Activated naive CD8-positive, alpha-beta T cell treated with anti-CD3 and anti-CD28 coated beads, Interleukin-2, amount 10 ng/mL, durations not matched to agents 7 days and 5 days (primary cell): ENCODE measurements at regions not wholly inside any gene's neighbourhood (a gene's known extent, or its start where the extent isn't known, plus 50 kb on each side); places are given as distances from the start of the nearest gene placed in this dataset.
"Not testable (repeated sequence)": the region's sequence is repeated elsewhere in the genome, so short reads cannot be mapped to it uniquely, and the experiment has no call there.

Source experiments
- ATAC-seq: fragments of 150-1000 bp; cut with Tn5 transposase; one replicate; pipeline ENCODE4 v1.10.0; 2021; ENCODE audit warnings: low read depth, moderate library complexity
- POLR2A ChIA-PET: fragments of 350-600 bp; sonication (Branson Sonifier 250); formaldehyde crosslinking; loops from one replicate; lab custom pipeline; 2021; ENCODE audit warnings: antibody characterized with exemption; lab: Charles Lee
- DNase-seq: peaks from one replicate; pipeline ENCODE4 v3.0.0; 2021
- H3K27ac Mint-ChIP-seq: one replicate; pipeline ENCODE4 v1.8.0; 2022; ENCODE audit warnings: mild to moderate bottlenecking, mixed read lengths
- H3K27me3 Mint-ChIP-seq: one replicate; pipeline ENCODE4 v1.8.0; 2022; ENCODE audit warnings: mild to moderate bottlenecking, moderate library complexity, mixed read lengths
- H3K36me3 Mint-ChIP-seq: one replicate; pipeline ENCODE4 v1.8.0; 2021; ENCODE audit warnings: mild to moderate bottlenecking, mixed read lengths
- H3K4me1 Mint-ChIP-seq: one replicate; pipeline ENCODE4 v1.8.0; 2021; ENCODE audit warnings: mixed read lengths
- H3K4me3 Mint-ChIP-seq: one replicate; pipeline ENCODE4 v1.8.0; 2022; ENCODE audit warnings: mild to moderate bottlenecking, moderate library complexity, mixed read lengths
- H3K9me3 Mint-ChIP-seq: one replicate; pipeline ENCODE4 v1.8.0; 2021; ENCODE audit warnings: mixed read lengths

- no peaks in the 10 kb centered on the region for H3K27me3 Mint-ChIP-seq
- peaks cover 3% of the 10 kb centered on the region for H3K9me3 Mint-ChIP-seq
- no peak overlapping the region for H3K27ac Mint-ChIP-seq
- no peaks in the 10 kb centered on the region for H3K4me1 Mint-ChIP-seq
- ATAC-seq = no peak
- no peaks in the 10 kb centered on the region for H3K36me3 Mint-ChIP-seq
- POLR2A ChIA-PET = no interaction called here
- no peak overlapping the region for H3K4me3 Mint-ChIP-seq
- no peak for DNase-seq
These were observed 950.6 kb upstream of the NUDT12 start for GRCh38 chr5:104513121-104513602.

- H3K4me1 Mint-ChIP-seq = no peaks in the 10 kb centered on the region
- ATAC-seq = no peak
- POLR2A ChIA-PET = no interaction called here
- no peaks in the 10 kb centered on the region for H3K36me3 Mint-ChIP-seq
- H3K27me3 Mint-ChIP-seq = no peaks in the 10 kb centered on the region
- no peak overlapping the region for H3K4me3 Mint-ChIP-seq
- peaks cover 3% of the 10 kb centered on the region for H3K9me3 Mint-ChIP-seq
- no peak for DNase-seq
- no peak overlapping the region for H3K27ac Mint-ChIP-seq
These were observed 949.7 kb upstream of the NUDT12 start for GRCh38 chr5:104512063-104512825.

GRCh38 chr5:104498281-104498680, 935.7 kb upstream of the NUDT12 start:
- H3K9me3 Mint-ChIP-seq = no peaks in the 10 kb centered on the region
- no peaks in the 10 kb centered on the region for H3K36me3 Mint-ChIP-seq
- no peaks in the 10 kb centered on the region for H3K27me3 Mint-ChIP-seq
- ATAC-seq (no peak), DNase-seq (no peak)
- H3K4me1 Mint-ChIP-seq = no peaks in the 10 kb centered on the region
- H3K4me3 Mint-ChIP-seq = no peak overlapping the region
- no peak overlapping the region for H3K27ac Mint-ChIP-seq
- POLR2A ChIA-PET = no interaction called here

GRCh38 chr5:104494083-104494482, 931.5 kb upstream of the NUDT12 start:
- Mint-ChIP-seq H3K4me3 (no peak overlapping the region), H3K4me1 (no peaks in the 10 kb centered on the region), H3K27ac (no peak overlapping the region), H3K9me3 (peaks cover 4% of the 10 kb centered on the region), H3K27me3 (no peaks in the 10 kb centered on the region), H3K36me3 (no peaks in the 10 kb centered on the region)
- ATAC-seq (no peak), DNase-seq (no peak)
- POLR2A ChIA-PET = no interaction called here

- ATAC-seq (no peak), DNase-seq (no peak)
- H3K27ac Mint-ChIP-seq = no peak overlapping the region
- no peak overlapping the region for H3K4me3 Mint-ChIP-seq
- no peaks in the 10 kb centered on the region for H3K36me3 Mint-ChIP-seq
- POLR2A ChIA-PET = interaction anchor here (0.5 kb wide), 1 partner anchor 60 kb away, joined by 3 read pairs; no protein-coding TSS in a partner anchor
- no peaks in the 10 kb centered on the region for H3K27me3 Mint-ChIP-seq
- H3K4me1 Mint-ChIP-seq = no peaks in the 10 kb centered on the region
- H3K9me3 Mint-ChIP-seq = peaks cover 6% of the 10 kb centered on the region
These were observed 910.2 kb upstream of the NUDT12 start for GRCh38 chr5:104472811-104473210.

- H3K36me3 Mint-ChIP-seq = no peaks in the 10 kb centered on the region
- H3K4me3 Mint-ChIP-seq = no peak overlapping the region
- POLR2A ChIA-PET = no interaction called here
- no peaks in the 10 kb centered on the region for H3K27me3 Mint-ChIP-seq
- no peak overlapping the region for H3K27ac Mint-ChIP-seq
- peaks cover 2% of the 10 kb centered on the region for H3K9me3 Mint-ChIP-seq
- ATAC-seq (no peak), DNase-seq (no peak)
- no peaks in the 10 kb centered on the region for H3K4me1 Mint-ChIP-seq
These were observed 893.5 kb upstream of the NUDT12 start for GRCh38 chr5:104456122-104456521.

GRCh38 chr5:104452550-104452949, 890.0 kb upstream of the NUDT12 start:
- no peak overlapping the region for H3K4me3 Mint-ChIP-seq
- H3K9me3 Mint-ChIP-seq = peaks cover 2% of the 10 kb centered on the region
- H3K27ac Mint-ChIP-seq = no peak overlapping the region

GRCh38 chr5:104451911-104452310, 889.3 kb upstream of the NUDT12 start:
- H3K4me3 Mint-ChIP-seq, H3K9me3 Mint-ChIP-seq, DNase-seq, H3K4me1 Mint-ChIP-seq, H3K36me3 Mint-ChIP-seq, H3K27ac Mint-ChIP-seq, H3K27me3 Mint-ChIP-seq, POLR2A ChIA-PET, ATAC-seq: not testable (repeated sequence)

More at GRCh38 chr5:104452550-104452949, 890.0 kb upstream of the NUDT12 start:
- DNase-seq (no peak), ATAC-seq (no peak)
- POLR2A ChIA-PET = no interaction called here
- Mint-ChIP-seq H3K4me1 (no peaks in the 10 kb centered on the region), H3K27me3 (no peaks in the 10 kb centered on the region), H3K36me3 (no peaks in the 10 kb centered on the region)

- POLR2A ChIA-PET = no interaction called here
- no peak for ATAC-seq
These were observed 882.1 kb upstream of the NUDT12 start for GRCh38 chr5:104444656-104445055.

GRCh38 chr5:104443706-104444105, 881.1 kb upstream of the NUDT12 start:
- H3K4me1 Mint-ChIP-seq = no peaks in the 10 kb centered on the region
- POLR2A ChIA-PET = no interaction called here
- no peak overlapping the region for H3K27ac Mint-ChIP-seq
- no peaks in the 10 kb centered on the region for H3K36me3 Mint-ChIP-seq
- no peak overlapping the region for H3K4me3 Mint-ChIP-seq
- ATAC-seq = no peak
- no peaks in the 10 kb centered on the region for H3K27me3 Mint-ChIP-seq
- no peak for DNase-seq
- H3K9me3 Mint-ChIP-seq = peaks cover 3% of the 10 kb centered on the region

More at GRCh38 chr5:104444656-104445055, 882.1 kb upstream of the NUDT12 start:
- Mint-ChIP-seq H3K27me3 (no peaks in the 10 kb centered on the region), H3K4me3 (no peak overlapping the region), H3K4me1 (no peaks in the 10 kb centered on the region), H3K36me3 (no peaks in the 10 kb centered on the region), H3K9me3 (peaks cover 4% of the 10 kb centered on the region), H3K27ac (no peak overlapping the region)
- DNase-seq = no peak

GRCh38 chr5:104431981-104432380, 869.4 kb upstream of the NUDT12 start:
- Mint-ChIP-seq H3K27ac (no peak overlapping the region), H3K4me1 (no peaks in the 10 kb centered on the region), H3K36me3 (no peaks in the 10 kb centered on the region), H3K9me3 (peaks cover 1% of the 10 kb centered on the region), H3K27me3 (no peaks in the 10 kb centered on the region), H3K4me3 (no peak overlapping the region)
- POLR2A ChIA-PET = no interaction called here
- DNase-seq (no peak), ATAC-seq (no peak)

GRCh38 chr5:104431002-104431620, 868.5 kb upstream of the NUDT12 start:
- ATAC-seq (no peak), DNase-seq (no peak)
- Mint-ChIP-seq H3K27ac (no peak overlapping the region), H3K27me3 (no peaks in the 10 kb centered on the region), H3K4me3 (no peak overlapping the region), H3K36me3 (no peaks in the 10 kb centered on the region), H3K4me1 (no peaks in the 10 kb centered on the region), H3K9me3 (peaks cover 1% of the 10 kb centered on the region)
- POLR2A ChIA-PET = no interaction called here

- Mint-ChIP-seq H3K4me1 (no peaks in the 10 kb centered on the region), H3K36me3 (no peaks in the 10 kb centered on the region), H3K27me3 (no peaks in the 10 kb centered on the region), H3K4me3 (no peak overlapping the region), H3K27ac (no peak overlapping the region), H3K9me3 (peaks cover 1% of the 10 kb centered on the region)
- POLR2A ChIA-PET = no interaction called here
- ATAC-seq (no peak), DNase-seq (no peak)
These were observed 867.3 kb upstream of the NUDT12 start for GRCh38 chr5:104429911-104430310.

- DNase-seq (no peak), ATAC-seq (no peak)
- Mint-ChIP-seq H3K4me3 (no peak overlapping the region), H3K9me3 (peaks cover 3% of the 10 kb centered on the region), H3K27ac (no peak overlapping the region), H3K4me1 (no peaks in the 10 kb centered on the region), H3K36me3 (no peaks in the 10 kb centered on the region), H3K27me3 (no peaks in the 10 kb centered on the region)
- POLR2A ChIA-PET = no interaction called here
These were observed 858.8 kb upstream of the NUDT12 start for GRCh38 chr5:104421431-104421830.
